PC-9 (cell line): ENCODE measurements at regions not wholly inside any gene's neighbourhood (a gene's known extent, or its start where the extent isn't known, plus 50 kb on each side); places are given as distances from the start of the nearest gene placed in this dataset.

Source experiments
- EZH2 ChIP-seq: fragments of 200-600 bp; sonication (generic); IDR thresholded peaks from 2 replicates; pipeline ENCODE4 v1.8.0; 2017; ENCODE audit warnings: antibody characterized with exemption, low read depth
- TF ChIP-seq, protein P1 (sequence below): fragments of 200-600 bp; sonication (generic); conservative IDR thresholded peaks from 2 replicates; pipeline ENCODE4 v1.6.1; 2017; ENCODE audit warnings: mixed run types, antibody characterized with exemption, mild to moderate bottlenecking, moderate library complexity

DNA sequence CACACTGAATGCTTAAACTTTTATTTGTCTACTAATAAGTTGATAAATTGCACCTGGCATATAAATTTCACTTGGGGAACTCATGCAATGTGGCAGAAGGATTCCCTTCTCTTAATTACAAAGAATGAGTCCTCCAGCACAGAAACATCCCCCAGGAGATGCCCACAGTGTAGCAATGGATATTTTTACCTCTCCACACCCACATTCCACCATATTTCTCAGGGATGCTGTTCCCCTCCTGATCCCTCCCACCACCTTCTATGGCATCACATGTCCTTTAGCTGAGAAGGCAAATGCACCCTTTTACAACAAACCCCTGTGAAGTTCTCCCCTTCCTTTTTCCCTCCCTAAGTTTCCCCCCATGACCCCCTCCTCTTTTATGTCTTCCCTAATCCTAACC, 56.1 kb upstream of the UBASH3B start:
- TF ChIP-seq, protein P1, sequence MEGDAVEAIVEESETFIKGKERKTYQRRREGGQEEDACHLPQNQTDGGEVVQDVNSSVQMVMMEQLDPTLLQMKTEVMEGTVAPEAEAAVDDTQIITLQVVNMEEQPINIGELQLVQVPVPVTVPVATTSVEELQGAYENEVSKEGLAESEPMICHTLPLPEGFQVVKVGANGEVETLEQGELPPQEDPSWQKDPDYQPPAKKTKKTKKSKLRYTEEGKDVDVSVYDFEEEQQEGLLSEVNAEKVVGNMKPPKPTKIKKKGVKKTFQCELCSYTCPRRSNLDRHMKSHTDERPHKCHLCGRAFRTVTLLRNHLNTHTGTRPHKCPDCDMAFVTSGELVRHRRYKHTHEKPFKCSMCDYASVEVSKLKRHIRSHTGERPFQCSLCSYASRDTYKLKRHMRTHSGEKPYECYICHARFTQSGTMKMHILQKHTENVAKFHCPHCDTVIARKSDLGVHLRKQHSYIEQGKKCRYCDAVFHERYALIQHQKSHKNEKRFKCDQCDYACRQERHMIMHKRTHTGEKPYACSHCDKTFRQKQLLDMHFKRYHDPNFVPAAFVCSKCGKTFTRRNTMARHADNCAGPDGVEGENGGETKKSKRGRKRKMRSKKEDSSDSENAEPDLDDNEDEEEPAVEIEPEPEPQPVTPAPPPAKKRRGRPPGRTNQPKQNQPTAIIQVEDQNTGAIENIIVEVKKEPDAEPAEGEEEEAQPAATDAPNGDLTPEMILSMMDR: no peak
- TF ChIP-seq EZH2: no peak
